ENCODE measurements at regions not wholly inside any gene's neighbourhood (a gene's known extent, or its start where the extent isn't known, plus 50 kb on each side); places are given as distances from the start of the nearest gene placed in this dataset.

DNA sequence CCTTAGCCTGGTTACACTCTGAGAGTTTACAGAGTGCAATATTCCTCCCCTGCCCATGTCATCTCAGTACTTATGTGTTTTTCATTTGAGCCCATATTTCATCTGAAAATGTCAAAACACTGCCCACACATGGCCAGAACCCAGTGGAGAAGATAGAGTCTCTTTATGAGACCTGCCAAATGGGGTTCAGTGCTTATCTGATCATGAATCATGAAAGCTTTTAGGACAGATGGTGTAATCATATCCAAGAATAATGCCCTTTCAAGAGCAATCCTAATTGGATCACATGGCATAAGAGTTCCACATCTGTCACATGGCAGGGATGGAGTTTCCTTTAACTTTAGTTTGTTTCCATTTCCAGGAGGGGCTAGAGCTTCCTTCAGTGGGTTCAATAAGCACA is 77.2 kb upstream of the AGBL1 start:
- TF ChIP-seq ZBTB7A (IDR thresholded peaks at IDR 0.05; ENCODE audit: low read depth) (no peak), YY1 (IDR thresholded peaks at IDR 0.05; ENCODE audit: low read depth) (no peak), TCF12 (IDR thresholded peaks at IDR 0.05; ENCODE audit: low read depth) (no peak), TEAD4 (IDR thresholded peaks at IDR 0.05) (no peak), CEBPB (IDR thresholded peaks at IDR 0.05) (no peak), RAD21 (IDR thresholded peaks at IDR 0.05; ENCODE audit: low read depth) (no peak), EGR1 (IDR thresholded peaks at IDR 0.05) (no peak), EP300 (IDR thresholded peaks at IDR 0.05; ENCODE audit: borderline replicate concordance) (no peak), TAF1 (IDR thresholded peaks at IDR 0.05; ENCODE audit: low read depth) (no peak), FOXM1 (IDR thresholded peaks at IDR 0.05; ENCODE audit: borderline replicate concordance, low read depth) (no peak), CREB1 (IDR thresholded peaks at IDR 0.05; ENCODE audit: low read depth) (no peak)
- TF ChIP-seq, protein P1, sequence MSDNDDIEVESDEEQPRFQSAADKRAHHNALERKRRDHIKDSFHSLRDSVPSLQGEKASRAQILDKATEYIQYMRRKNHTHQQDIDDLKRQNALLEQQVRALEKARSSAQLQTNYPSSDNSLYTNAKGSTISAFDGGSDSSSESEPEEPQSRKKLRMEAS (IDR thresholded peaks at IDR 0.05) = no peak
- TF ChIP-seq, protein P2, sequence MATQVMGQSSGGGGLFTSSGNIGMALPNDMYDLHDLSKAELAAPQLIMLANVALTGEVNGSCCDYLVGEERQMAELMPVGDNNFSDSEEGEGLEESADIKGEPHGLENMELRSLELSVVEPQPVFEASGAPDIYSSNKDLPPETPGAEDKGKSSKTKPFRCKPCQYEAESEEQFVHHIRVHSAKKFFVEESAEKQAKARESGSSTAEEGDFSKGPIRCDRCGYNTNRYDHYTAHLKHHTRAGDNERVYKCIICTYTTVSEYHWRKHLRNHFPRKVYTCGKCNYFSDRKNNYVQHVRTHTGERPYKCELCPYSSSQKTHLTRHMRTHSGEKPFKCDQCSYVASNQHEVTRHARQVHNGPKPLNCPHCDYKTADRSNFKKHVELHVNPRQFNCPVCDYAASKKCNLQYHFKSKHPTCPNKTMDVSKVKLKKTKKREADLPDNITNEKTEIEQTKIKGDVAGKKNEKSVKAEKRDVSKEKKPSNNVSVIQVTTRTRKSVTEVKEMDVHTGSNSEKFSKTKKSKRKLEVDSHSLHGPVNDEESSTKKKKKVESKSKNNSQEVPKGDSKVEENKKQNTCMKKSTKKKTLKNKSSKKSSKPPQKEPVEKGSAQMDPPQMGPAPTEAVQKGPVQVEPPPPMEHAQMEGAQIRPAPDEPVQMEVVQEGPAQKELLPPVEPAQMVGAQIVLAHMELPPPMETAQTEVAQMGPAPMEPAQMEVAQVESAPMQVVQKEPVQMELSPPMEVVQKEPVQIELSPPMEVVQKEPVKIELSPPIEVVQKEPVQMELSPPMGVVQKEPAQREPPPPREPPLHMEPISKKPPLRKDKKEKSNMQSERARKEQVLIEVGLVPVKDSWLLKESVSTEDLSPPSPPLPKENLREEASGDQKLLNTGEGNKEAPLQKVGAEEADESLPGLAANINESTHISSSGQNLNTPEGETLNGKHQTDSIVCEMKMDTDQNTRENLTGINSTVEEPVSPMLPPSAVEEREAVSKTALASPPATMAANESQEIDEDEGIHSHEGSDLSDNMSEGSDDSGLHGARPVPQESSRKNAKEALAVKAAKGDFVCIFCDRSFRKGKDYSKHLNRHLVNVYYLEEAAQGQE (IDR thresholded peaks at IDR 0.05; ENCODE audit: low read depth) = no peak

All from Ishikawa (cell line).